ENCODE measurements at regions not wholly inside any gene's neighbourhood (a gene's known extent, or its start where the extent isn't known, plus 50 kb on each side); places are given as distances from the start of the nearest gene placed in this dataset.
A peak's percentile ranks its signal among the peaks of the same experiment; 100 is the strongest.

DNA sequence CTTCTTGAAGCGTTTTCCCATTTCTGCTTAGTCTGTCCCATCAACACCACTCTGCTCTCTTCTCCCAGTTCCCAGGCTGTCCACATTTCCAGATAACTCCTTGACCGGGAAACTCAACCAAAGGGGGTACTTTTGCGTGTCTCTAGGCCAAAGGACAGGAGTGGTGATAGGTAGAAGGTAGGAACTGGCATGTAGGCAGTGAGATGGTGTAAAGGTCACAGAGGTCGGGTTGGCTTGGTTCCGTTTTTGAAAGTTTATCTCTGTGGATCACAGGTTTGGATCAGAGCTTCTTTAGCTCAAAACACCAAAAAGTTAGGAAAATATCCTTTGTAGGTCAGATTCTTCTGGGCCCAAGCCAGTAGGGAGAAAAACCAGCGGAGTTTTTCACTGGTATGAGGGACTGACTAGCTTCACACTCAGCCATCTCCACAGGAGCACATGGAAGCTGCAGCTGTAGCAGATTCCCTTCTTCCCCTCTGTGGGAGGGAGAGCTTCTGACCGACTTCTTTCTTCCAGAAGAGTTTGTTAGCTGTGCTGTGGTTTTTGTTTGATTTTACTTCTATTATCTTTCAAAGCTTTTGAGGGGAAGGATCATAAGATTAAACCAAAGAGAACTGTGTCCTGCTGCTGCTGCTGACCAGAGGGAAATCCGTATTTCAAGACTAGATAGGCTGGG lies 98.4 kb upstream of the DMRT1 start:
- Mint-ChIP-seq H3K36me3 (peaks cover 0 to 25% (median 0%) of the 10 kb centered on the region in 3 donors), H3K4me3 (no peak overlapping the region), H3K9me3 (peaks cover 0 to 1% (median 0%) of the 10 kb centered on the region in 6 donors), H3K27ac (peak overlapping the region in 1 of 6 donors; percentile 50), H3K27me3 (ENCODE audit: low read depth in 3 of 3) (peaks cover 0 to 3% (median 0%) of the 10 kb centered on the region in 3 donors), H3K4me1 (peaks cover 7 to 13% of the 10 kb centered on the region in 2 donors)
- DNase-seq = no peak

- DNase-seq = no peak
- no peak overlapping the region for H3K4me3 Mint-ChIP-seq
- H3K27me3 Mint-ChIP-seq (ENCODE audit: low read depth in 3 of 3) = peaks cover 0 to 3% (median 3%) of the 10 kb centered on the region in 3 donors
- peaks cover 0 to 25% (median 0%) of the 10 kb centered on the region in 3 donors for H3K36me3 Mint-ChIP-seq
- peaks cover 0 to 1% (median 0%) of the 10 kb centered on the region in 6 donors for H3K9me3 Mint-ChIP-seq
- H3K4me1 Mint-ChIP-seq = peaks cover 18 to 24% of the 10 kb centered on the region in 2 donors
- H3K27ac Mint-ChIP-seq = no peak overlapping the region
Measured at GRCh38 chr9:744046-744712, 97.3 kb upstream of the DMRT1 start.

DNA sequence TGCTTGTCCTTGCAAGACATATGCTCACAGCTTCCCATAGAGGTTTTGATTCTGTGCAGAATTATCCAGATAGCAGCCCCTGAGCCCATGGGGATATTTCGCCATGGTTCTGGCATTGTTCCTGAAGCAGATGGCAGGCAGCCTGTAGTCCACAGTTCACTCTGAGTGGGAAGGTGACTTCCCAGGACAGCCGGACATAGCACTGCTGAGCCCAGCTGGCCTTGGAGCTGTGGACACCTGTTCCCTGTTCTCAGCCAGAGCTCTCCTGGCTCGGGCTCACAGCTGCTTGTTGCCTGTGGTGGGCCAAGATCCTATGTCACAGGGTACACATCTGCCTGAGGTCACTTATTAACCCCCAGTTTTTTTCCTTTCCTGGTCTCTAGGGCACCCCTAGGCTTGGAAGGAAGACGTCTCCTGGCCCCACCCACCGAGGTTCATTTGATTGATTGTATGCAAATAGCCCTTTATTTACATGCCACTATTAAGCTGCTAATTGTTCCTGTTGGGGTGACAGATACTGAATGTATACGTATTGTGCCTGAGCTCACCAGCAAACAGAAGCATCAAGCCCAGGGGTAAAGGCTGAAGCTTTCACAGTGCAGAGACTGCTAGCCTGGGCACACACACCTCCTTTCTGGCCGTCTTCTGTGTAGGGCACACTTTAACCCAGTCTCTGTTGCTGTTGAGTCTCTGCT lies 96.6 kb upstream of the DMRT1 start:
- Mint-ChIP-seq H3K4me1 (peaks cover 24 to 32% of the 10 kb centered on the region in 2 donors), H3K36me3 (peaks cover 0 to 23% (median 0%) of the 10 kb centered on the region in 3 donors), H3K9me3 (peaks cover 0 to 1% (median 0%) of the 10 kb centered on the region in 6 donors), H3K27me3 (ENCODE audit: low read depth in 3 of 3) (peaks cover 0 to 3% (median 3%) of the 10 kb centered on the region in 3 donors), H3K4me3 (no peak overlapping the region), H3K27ac (no peak overlapping the region)
- DNase-seq = no peak

- Mint-ChIP-seq H3K36me3 (peaks cover 0 to 17% (median 0%) of the 10 kb centered on the region in 3 donors), H3K27ac (no peak overlapping the region), H3K27me3 (ENCODE audit: low read depth in 3 of 3) (peaks cover 0 to 3% (median 3%) of the 10 kb centered on the region in 3 donors), H3K9me3 (peaks cover 0 to 1% (median 0%) of the 10 kb centered on the region in 6 donors), H3K4me1 (peaks cover 34 to 41% of the 10 kb centered on the region in 2 donors), H3K4me3 (no peak overlapping the region)
- no peak for DNase-seq
Measured at GRCh38 chr9:745761-746380, 95.6 kb upstream of the DMRT1 start.

GRCh38 chr9:746661-747434 lies 94.6 kb upstream of the DMRT1 start:
- DNase-seq = no peak
- Mint-ChIP-seq H3K9me3 (peaks cover 0 to 1% (median 0%) of the 10 kb centered on the region in 6 donors), H3K36me3 (peaks cover 0 to 17% (median 0%) of the 10 kb centered on the region in 3 donors), H3K27ac (no peak overlapping the region), H3K4me3 (peak overlapping the region in 1 of 5 donors; percentile 30), H3K27me3 (ENCODE audit: low read depth in 3 of 3) (peaks cover 0 to 3% (median 3%) of the 10 kb centered on the region in 3 donors), H3K4me1 (peaks cover 39 to 49% of the 10 kb centered on the region in 2 donors)

DNA sequence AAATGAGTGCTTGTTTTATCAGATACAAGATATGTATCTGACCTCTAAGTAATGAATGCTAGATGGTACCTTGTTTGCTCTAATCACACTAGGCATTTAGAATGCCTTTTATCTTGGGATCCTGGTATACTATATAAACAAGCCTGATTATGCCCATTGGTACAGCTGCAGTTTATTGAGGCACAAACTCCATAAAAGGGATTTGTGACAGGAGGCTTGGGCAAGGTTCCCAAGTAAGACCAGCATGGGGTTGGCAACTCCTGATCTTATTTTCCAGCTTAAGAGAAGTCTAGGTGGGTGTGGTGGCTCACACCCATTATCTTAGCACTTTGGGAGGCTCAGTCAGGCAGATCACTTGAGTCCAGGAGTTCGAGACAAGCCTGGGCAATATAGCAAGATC lies 93.9 kb upstream of the DMRT1 start:
- H3K36me3 Mint-ChIP-seq = peaks cover 0 to 17% (median 0%) of the 10 kb centered on the region in 3 donors
- peak overlapping the region in 2 of 5 donors; percentile 38 to 44 for H3K4me3 Mint-ChIP-seq
- H3K9me3 Mint-ChIP-seq = peaks cover 0 to 1% (median 0%) of the 10 kb centered on the region in 6 donors
- no peak overlapping the region for H3K27ac Mint-ChIP-seq
- DNase-seq = no peak
- peaks cover 39 to 52% of the 10 kb centered on the region in 2 donors for H3K4me1 Mint-ChIP-seq
- H3K27me3 Mint-ChIP-seq (ENCODE audit: low read depth in 3 of 3) = peaks cover 0 to 3% (median 3%) of the 10 kb centered on the region in 3 donors

DNA sequence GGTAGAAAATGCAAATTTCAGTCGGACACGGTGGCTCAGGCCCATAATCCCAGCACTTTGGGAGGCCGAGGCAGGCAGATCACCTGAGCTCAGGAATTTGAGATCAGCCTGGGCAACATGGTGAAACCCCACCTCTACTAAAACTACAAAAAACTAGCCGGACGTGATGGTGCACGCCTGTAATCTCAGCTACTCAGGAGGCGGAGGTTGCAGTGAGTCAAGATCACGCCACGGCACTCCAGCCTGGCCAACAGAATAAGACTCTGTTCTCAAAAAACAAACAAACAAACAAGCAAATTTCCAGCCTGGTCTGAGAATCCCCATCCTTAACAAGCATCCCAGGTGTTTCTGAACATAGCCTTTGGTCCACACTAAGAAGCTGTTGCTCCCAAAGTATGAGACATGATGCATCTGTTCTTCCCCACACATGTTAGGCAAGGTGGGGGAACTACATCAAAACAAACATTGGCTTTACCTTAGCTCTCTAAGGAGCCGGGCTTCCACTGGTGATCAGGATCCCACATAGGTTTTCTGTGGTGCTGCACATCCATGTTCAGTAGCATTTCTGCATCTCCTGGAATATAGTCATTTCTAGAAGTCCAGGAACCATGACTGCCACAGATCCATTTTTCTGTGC lies 92.5 kb upstream of the DMRT1 start:
- peaks cover 39 to 52% of the 10 kb centered on the region in 2 donors for H3K4me1 Mint-ChIP-seq
- peak overlapping the region; percentile 51 to 80 (median 75) for H3K4me3 Mint-ChIP-seq
- H3K36me3 Mint-ChIP-seq = peaks cover 0 to 22% (median 0%) of the 10 kb centered on the region in 3 donors
- DNase-seq = no peak
- H3K9me3 Mint-ChIP-seq = peaks cover 0 to 1% (median 0%) of the 10 kb centered on the region in 6 donors
- peaks cover 0 to 3% (median 3%) of the 10 kb centered on the region in 3 donors for H3K27me3 Mint-ChIP-seq (ENCODE audit: low read depth in 3 of 3)
- peak overlapping the region in 2 of 6 donors; percentile 28 to 53 for H3K27ac Mint-ChIP-seq

- peak overlapping the region; percentile 64 to 80 (median 75) for H3K4me3 Mint-ChIP-seq
Measured at GRCh38 chr9:749716-750115, 91.8 kb upstream of the DMRT1 start.

DNA sequence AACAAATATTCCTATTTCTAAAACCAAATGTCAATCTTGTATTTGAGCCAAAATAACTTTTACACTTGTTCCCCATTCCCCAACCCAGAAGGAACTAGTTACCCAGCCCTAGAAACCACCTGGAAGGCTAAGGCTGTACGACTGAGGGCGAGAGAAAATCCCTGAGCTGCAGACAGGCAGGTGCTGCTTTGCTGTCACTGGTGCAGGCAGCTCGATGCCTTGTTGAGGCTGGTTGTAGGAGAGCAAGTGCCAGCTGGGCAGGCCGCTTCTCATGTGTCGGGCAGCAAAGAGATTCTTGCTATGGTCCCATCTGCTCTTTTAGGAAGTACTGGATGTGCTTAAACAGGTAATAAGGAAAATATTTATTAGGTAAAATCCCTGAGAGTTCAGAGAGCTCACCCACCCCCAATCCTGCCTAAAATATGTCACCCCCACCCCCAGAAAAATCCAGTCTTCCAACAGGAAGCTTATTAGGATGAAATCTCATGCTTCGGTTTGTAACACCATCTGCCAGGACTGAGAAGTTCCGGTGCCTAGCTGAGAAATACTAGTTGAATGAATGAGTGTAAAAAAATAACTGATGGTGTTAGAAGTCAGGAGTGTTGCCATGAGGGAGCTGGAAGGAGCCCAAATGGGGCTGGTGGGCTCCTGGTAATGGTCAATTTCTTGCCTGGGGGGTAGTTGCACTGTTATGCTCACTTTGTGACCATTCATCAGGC lies 91.1 kb upstream of the DMRT1 start:
- Mint-ChIP-seq H3K27ac (peak overlapping the region in 4 of 6 donors; percentile 22 to 39 (median 24)), H3K4me1 (peaks cover 41 to 63% of the 10 kb centered on the region in 2 donors), H3K27me3 (ENCODE audit: low read depth in 3 of 3) (peaks cover 0 to 3% (median 3%) of the 10 kb centered on the region in 3 donors), H3K36me3 (peaks cover 0 to 20% (median 0%) of the 10 kb centered on the region in 3 donors), H3K9me3 (peaks cover 0 to 1% (median 0%) of the 10 kb centered on the region in 6 donors), H3K4me3 (peak overlapping the region; percentile 64 to 80 (median 75))
- no peak for DNase-seq

More at GRCh38 chr9:749716-750115, 91.8 kb upstream of the DMRT1 start:
- DNase-seq = peak; percentile 27 to 44 (median 31)
- Mint-ChIP-seq H3K27ac (peak overlapping the region in 4 of 6 donors; percentile 22 to 39 (median 29)), H3K9me3 (peaks cover 0 to 1% (median 0%) of the 10 kb centered on the region in 6 donors), H3K4me1 (peaks cover 39 to 56% of the 10 kb centered on the region in 2 donors), H3K27me3 (ENCODE audit: low read depth in 3 of 3) (peaks cover 0 to 3% (median 3%) of the 10 kb centered on the region in 3 donors), H3K36me3 (peaks cover 0 to 22% (median 0%) of the 10 kb centered on the region in 3 donors)

GRCh38 chr9:751137-752051 lies 90.1 kb upstream of the DMRT1 start:
- peaks cover 0 to 3% (median 2%) of the 10 kb centered on the region in 3 donors for H3K27me3 Mint-ChIP-seq (ENCODE audit: low read depth in 3 of 3)
- DNase-seq = no peak
- peaks cover 0 to 11% (median 0%) of the 10 kb centered on the region in 3 donors for H3K36me3 Mint-ChIP-seq
- no peak overlapping the region for H3K4me3 Mint-ChIP-seq
- H3K27ac Mint-ChIP-seq = peak overlapping the region in 2 of 6 donors; percentile 39 to 63
- peaks cover 50 to 73% of the 10 kb centered on the region in 2 donors for H3K4me1 Mint-ChIP-seq
- no peaks in the 10 kb centered on the region for H3K9me3 Mint-ChIP-seq

DNA sequence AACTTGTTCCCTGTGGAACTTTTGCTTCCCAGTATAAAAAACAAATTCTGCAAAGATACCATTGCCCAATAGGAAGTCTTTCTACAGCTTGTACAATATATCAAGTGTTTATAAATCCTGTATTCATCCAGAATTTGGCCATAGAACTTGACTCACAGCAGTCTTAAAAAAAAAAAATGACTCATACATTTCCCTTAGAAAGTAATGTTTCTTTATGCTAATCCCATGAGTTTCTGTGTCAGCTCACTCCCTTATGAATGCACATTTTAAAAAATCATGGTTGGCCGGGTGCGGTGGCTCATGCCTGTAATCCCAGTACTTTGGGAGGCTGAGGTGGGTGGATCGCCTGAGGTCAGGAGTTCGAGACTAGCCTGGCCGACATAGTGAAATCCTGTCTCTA lies 89.3 kb upstream of the DMRT1 start:
- Mint-ChIP-seq H3K4me1 (peaks cover 46 to 68% of the 10 kb centered on the region in 2 donors), H3K27ac (peak overlapping the region in 1 of 6 donors; percentile 26), H3K36me3 (peaks cover 0 to 8% (median 0%) of the 10 kb centered on the region in 3 donors), H3K27me3 (ENCODE audit: low read depth in 3 of 3) (peaks cover 1 to 3% (median 2%) of the 10 kb centered on the region in 3 donors), H3K4me3 (no peak overlapping the region), H3K9me3 (no peaks in the 10 kb centered on the region)
- no peak for DNase-seq

Measured in immature natural killer cell (primary cell).